Gastrocnemius medialis (tissue), 4 donors: ENCODE measurements at regions not wholly inside any gene's neighbourhood (a gene's known extent, or its start where the extent isn't known, plus 50 kb on each side); places are given as distances from the start of the nearest gene placed in this dataset.

Experiments used
- ATAC-seq, 2 donors: fragments of 150-250 bp; one replicate each; pipeline ENCODE4 v1.9.1; 2016
- DNase-seq, 2 donors: peaks; one replicate each; pipeline ENCODE4 v3.0.0-alpha.2; 2019
- H3K27ac ChIP-seq, 4 donors: fragments of 200-600 bp; sonication (generic); 1 replicate in 1 of 4; 2 replicates in 3 of 4; pipeline ENCODE4 v1.5.1; 2016 to 2018; ENCODE audit warnings: mild to moderate bottlenecking in 2 of 4, moderate library complexity in 1 of 4
- H3K27me3 ChIP-seq, 3 donors: fragments of 200-600 bp; sonication (generic) in 2 of 3; 1 replicate in 1 of 3; 2 replicates in 2 of 3; pipeline versions ENCODE4 v1.5.1 to v1.6.0; 2016 to 2019; ENCODE audit warnings: mild to moderate bottlenecking in 1 of 3, moderate library complexity in 1 of 3
- H3K36me3 ChIP-seq, 2 donors: fragments of 200-600 bp; sonication (generic) in 1 of 2; one replicate each; pipeline ENCODE4 v1.5.1; 2017 to 2018
- H3K4me1 ChIP-seq, 2 donors: fragments of 200-600 bp; sonication (generic) in 1 of 2; one replicate each; pipeline ENCODE4 v1.5.1; 2016 to 2017; ENCODE audit warnings: mild to moderate bottlenecking in 2 of 2
- H3K4me3 ChIP-seq, 4 donors: fragments of 200-600 bp; sonication (generic) in 3 of 4; 1 replicate in 1 of 4; 2 replicates in 3 of 4; pipeline ENCODE4 v1.5.1; 2016 to 2019; ENCODE audit warnings: mild to moderate bottlenecking in 2 of 4
- H3K9me3 ChIP-seq, 3 donors: fragments of 200-600 bp; sonication (generic) in 2 of 3; 1 replicate in 1 of 3; 2 replicates in 2 of 3; pipeline ENCODE4 v1.5.1; 2016 to 2019
- CTCF ChIP-seq, 5 experiments: fragments of 450-650 bp in 3 of 5; fragments of 200-600 bp in 2 of 5; sonication (generic) in 2 of 5; IDR thresholded peaks in 4 of 5; conservative IDR thresholded peaks in 1 of 5; 1 replicate in 4 of 5; 2 replicates in 1 of 5; pipeline ENCODE4 v1.5.1; 2016 to 2019; ENCODE audit warnings: antibody characterized with exemption in 5 of 5, mild to moderate bottlenecking in 3 of 5, moderate library complexity in 3 of 5
- POLR2A ChIP-seq, 2 donors: fragments of 450-650 bp; IDR thresholded peaks; one replicate each; pipeline ENCODE4 v1.6.1; 2017; ENCODE audit warnings: antibody characterized with exemption in 2 of 2, mild to moderate bottlenecking in 2 of 2, moderate library complexity in 2 of 2
- in situ Hi-C, 4 donors: fragments of 200-750 bp; cut with MboI; loops; one replicate each; pipeline versions ENCODE4 v1.15.0 to v1.8.0; 2017; ENCODE audit warnings: low sequenced_read_pairs in 4 of 4
- intact Hi-C: fragments of 100-400 bp; cut with DNase I; formaldehyde crosslinking; loops from one replicate; pipeline ENCODE4 v1.15.1; 2023; ENCODE audit warnings: low total_unique reads

GRCh38 chr4:23476515-23477090 is 413.2 kb downstream of the PPARGC1A start:
- Histone ChIP-seq H3K4me1 (no peaks in the 10 kb centered on the region), H3K36me3 (no peaks in the 10 kb centered on the region), H3K27me3 (no peaks in the 10 kb centered on the region), H3K27ac (no peak overlapping the region), H3K4me3 (no peak overlapping the region), H3K9me3 (no peaks in the 10 kb centered on the region)
- TF ChIP-seq CTCF (IDR thresholded peaks at IDR 0.05 in 4 of 5, conservative IDR thresholded peaks at IDR 0.05 in 1 of 5) (no peak), POLR2A (IDR thresholded peaks at IDR 0.05) (no peak)
- DNase-seq (no peak), ATAC-seq (no peak)
- intact Hi-C loops (no loop called here), in situ Hi-C loops (no loop called here)

GRCh38 chr4:23463071-23463470 is 426.8 kb downstream of the PPARGC1A start:
- intact Hi-C loops, result no loop called here
- Histone ChIP-seq H3K36me3 (no peaks in the 10 kb centered on the region), H3K9me3 (no peaks in the 10 kb centered on the region), H3K27ac (no peak overlapping the region), H3K4me1 (peaks cover 0 to 2% of the 10 kb centered on the region in 2 donors), H3K27me3 (no peaks in the 10 kb centered on the region), H3K4me3 (no peak overlapping the region)
- DNase-seq (no peak), ATAC-seq (no peak)
- TF ChIP-seq POLR2A (IDR thresholded peaks at IDR 0.05), result no peak
- no peak for TF ChIP-seq CTCF (IDR thresholded peaks at IDR 0.05 in 4 of 5, conservative IDR thresholded peaks at IDR 0.05 in 1 of 5)
- in situ Hi-C loops, result no loop called here

- Histone ChIP-seq H3K27me3 (no peaks in the 10 kb centered on the region), H3K27ac (peak overlapping the region in 1 of 4 donors; percentile 14), H3K9me3 (no peaks in the 10 kb centered on the region), H3K4me1 (peaks cover 19 to 30% of the 10 kb centered on the region in 2 donors), H3K36me3 (no peaks in the 10 kb centered on the region), H3K4me3 (no peak overlapping the region)
- TF ChIP-seq POLR2A (IDR thresholded peaks at IDR 0.05), result no peak
- TF ChIP-seq CTCF (IDR thresholded peaks at IDR 0.05 in 4 of 5, conservative IDR thresholded peaks at IDR 0.05 in 1 of 5), result no peak
- in situ Hi-C loops (no loop called here), intact Hi-C loops (no loop called here)
- DNase-seq (no peak), ATAC-seq (peak in 1 of 2 donors; percentile 36)
Observed at GRCh38 chr4:23458054-23458453, 431.8 kb downstream of the PPARGC1A start.

GRCh38 chr4:23456864-23457263 is 433.0 kb downstream of the PPARGC1A start:
- H3K36me3 ChIP-seq, result no peaks in the 10 kb centered on the region
- DNase-seq (no peak), ATAC-seq (no peak)
- in situ Hi-C loops (no loop called here), intact Hi-C loops (no loop called here)
- TF ChIP-seq POLR2A (IDR thresholded peaks at IDR 0.05) (no peak), CTCF (IDR thresholded peaks at IDR 0.05 in 4 of 5, conservative IDR thresholded peaks at IDR 0.05 in 1 of 5) (no peak)
- peak overlapping the region in 1 of 4 donors; percentile 66 for H3K27ac ChIP-seq
- no peak overlapping the region for H3K4me3 ChIP-seq
- H3K27me3 ChIP-seq, result no peaks in the 10 kb centered on the region
- H3K4me1 ChIP-seq, result peaks cover 19 to 30% of the 10 kb centered on the region in 2 donors
- no peaks in the 10 kb centered on the region for H3K9me3 ChIP-seq
